ENCODE measurements at regions not wholly inside any gene's neighbourhood (a gene's known extent, or its start where the extent isn't known, plus 50 kb on each side); places are given as distances from the start of the nearest gene placed in this dataset.
"Not testable (repeated sequence)": the region's sequence is repeated elsewhere in the genome, so short reads cannot be mapped to it uniquely, and the experiment has no call there.

GRCh38 chr15:99799182-99799853 is 66.1 kb upstream of the LYSMD4 start:
- H3K36me3 Mint-ChIP-seq, DNase-seq, CTCF ChIA-PET, H3K4me1 Mint-ChIP-seq, H3K27me3 Mint-ChIP-seq, H3K9me3 Mint-ChIP-seq, H3K4me3 Mint-ChIP-seq, H3K27ac Mint-ChIP-seq: not testable (repeated sequence)

- H3K27ac Mint-ChIP-seq, CTCF ChIA-PET, H3K9me3 Mint-ChIP-seq, H3K4me1 Mint-ChIP-seq, DNase-seq, H3K27me3 Mint-ChIP-seq, H3K4me3 Mint-ChIP-seq, H3K36me3 Mint-ChIP-seq: not testable (repeated sequence)
Measured at GRCh38 chr15:99796940-99797870, 64.0 kb upstream of the LYSMD4 start.

DNA sequence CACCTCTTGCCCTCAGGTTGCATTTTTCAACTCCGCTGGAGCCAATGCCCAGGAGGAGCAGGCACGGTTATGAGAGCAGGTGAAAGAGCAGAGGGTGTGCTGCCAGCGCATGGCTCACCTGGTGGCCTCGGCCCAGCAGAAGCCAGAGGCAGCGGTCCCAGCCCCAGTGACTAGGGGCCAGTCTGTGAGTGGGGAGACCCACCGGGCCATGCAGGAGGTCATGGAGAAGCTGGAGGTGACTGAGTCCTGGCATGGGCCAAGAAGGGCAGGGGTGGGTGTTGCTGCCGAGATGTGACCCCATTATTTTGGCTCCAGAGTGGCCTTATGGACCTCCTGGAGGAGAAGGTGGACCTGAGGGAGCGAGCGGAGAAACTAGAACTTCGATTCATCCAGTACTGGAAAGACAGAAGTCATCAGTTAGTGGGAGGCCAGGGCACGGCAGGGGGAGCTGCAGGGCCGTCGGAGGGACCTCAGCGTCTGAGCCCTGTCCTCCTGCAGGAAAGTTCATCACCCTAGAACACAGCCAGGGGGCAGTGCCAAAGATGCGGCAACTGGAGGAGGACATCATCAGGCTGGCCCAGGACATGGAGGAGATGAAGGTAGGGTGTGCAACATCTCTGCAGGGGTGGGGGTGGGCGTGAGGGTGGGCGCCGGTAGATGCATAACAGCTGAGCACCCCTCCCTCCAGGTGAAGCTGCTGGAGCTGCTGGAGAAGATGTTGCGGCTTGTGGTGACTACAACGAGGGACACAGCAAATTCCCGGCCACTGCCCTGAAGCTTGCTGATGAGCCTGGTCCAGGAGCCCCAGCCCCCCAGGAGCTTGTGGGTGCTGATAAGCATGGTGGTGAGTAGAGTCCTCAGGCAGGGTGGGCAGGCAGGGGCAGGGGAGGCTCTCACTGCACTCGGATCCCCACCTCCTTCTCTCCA is 58.9 kb upstream of the LYSMD4 start:
- CTCF ChIA-PET, H3K4me3 Mint-ChIP-seq, H3K9me3 Mint-ChIP-seq, H3K27ac Mint-ChIP-seq, H3K27me3 Mint-ChIP-seq, H3K36me3 Mint-ChIP-seq, H3K4me1 Mint-ChIP-seq, DNase-seq: not testable (repeated sequence)

DNA sequence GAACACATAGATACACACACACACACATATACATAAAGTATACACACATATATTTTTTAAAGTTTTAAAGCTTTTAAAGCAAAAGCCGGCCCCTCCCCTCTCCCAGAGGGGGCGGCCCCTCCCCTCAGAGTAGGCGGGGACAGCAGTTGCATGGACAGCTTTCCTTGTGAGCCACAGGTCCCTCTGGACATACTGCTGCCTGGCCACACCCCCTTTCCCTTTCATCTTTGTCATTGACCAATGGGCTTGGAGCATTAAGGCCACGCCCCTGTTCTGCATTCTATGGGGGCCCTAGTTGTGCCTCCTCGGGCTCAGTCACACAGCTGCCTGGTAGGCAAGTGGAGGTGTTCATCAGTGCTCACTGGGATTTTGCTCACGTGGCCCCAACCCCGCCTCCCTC is 57.5 kb upstream of the LYSMD4 start:
- H3K9me3 Mint-ChIP-seq, CTCF ChIA-PET, H3K27me3 Mint-ChIP-seq, H3K36me3 Mint-ChIP-seq, H3K4me3 Mint-ChIP-seq, H3K4me1 Mint-ChIP-seq, H3K27ac Mint-ChIP-seq, DNase-seq: not testable (repeated sequence)

DNA sequence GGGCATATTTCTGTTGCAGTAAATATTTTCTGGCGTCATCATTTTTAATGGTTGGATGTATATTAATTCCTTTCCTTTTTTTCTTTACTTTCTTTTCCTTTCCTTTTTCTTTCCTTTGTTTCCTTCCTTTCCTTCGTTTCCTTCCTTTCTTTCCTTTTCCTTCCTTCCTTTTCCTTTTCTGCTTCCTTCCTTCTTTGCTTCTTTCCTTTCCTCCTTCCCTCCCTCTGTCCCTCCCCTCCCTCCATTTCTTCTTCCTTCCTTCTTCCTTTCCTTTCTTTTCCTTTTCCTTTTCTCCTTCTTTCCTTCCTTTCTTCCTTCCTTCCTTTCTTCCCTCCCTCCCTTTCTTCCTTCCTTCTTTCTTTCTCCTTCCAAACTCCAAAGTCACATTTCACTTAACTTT is 54.9 kb upstream of the LYSMD4 start:
- no peak for DNase-seq
- Mint-ChIP-seq H3K9me3 (no peaks in the 10 kb centered on the region), H3K36me3 (no peaks in the 10 kb centered on the region), H3K27ac (no peak overlapping the region), H3K4me3 (no peak overlapping the region), H3K4me1 (no peaks in the 10 kb centered on the region), H3K27me3 (peaks cover 7% of the 10 kb centered on the region)
- CTCF ChIA-PET: no interaction called here

GRCh38 chr15:99784800-99785199 is 51.6 kb upstream of the LYSMD4 start:
- H3K27ac Mint-ChIP-seq, DNase-seq, H3K4me3 Mint-ChIP-seq, H3K4me1 Mint-ChIP-seq, CTCF ChIA-PET, H3K9me3 Mint-ChIP-seq, H3K36me3 Mint-ChIP-seq: not testable (repeated sequence)
- H3K27me3 Mint-ChIP-seq: peaks cover 11% of the 10 kb centered on the region

- peaks cover 11% of the 10 kb centered on the region for H3K27me3 Mint-ChIP-seq
- not testable (repeated sequence) for H3K36me3 Mint-ChIP-seq, H3K4me3 Mint-ChIP-seq, H3K9me3 Mint-ChIP-seq, H3K4me1 Mint-ChIP-seq, H3K27ac Mint-ChIP-seq, DNase-seq
- CTCF ChIA-PET: interaction anchor here (0.9 kb wide), 1 partner anchor 34 kb away, joined by 4 read pairs; no protein-coding TSS in a partner anchor
Measured at GRCh38 chr15:99783918-99784619, 50.8 kb upstream of the LYSMD4 start.
